CD4-positive, alpha-beta T cell (primary cell): ENCODE measurements at regions not wholly inside any gene's neighbourhood (a gene's known extent, or its start where the extent isn't known, plus 50 kb on each side); places are given as distances from the start of the nearest gene placed in this dataset.
A peak's percentile ranks its signal among the peaks of the same experiment; 100 is the strongest.

Experiments used
- ATAC-seq: fragments of 200-7000 bp; cut with Tn5 transposase; one replicate; pipeline ENCODE4 v1.10.0; 2022; ENCODE audit warnings: mild to moderate bottlenecking; ENCODE audit not compliant: poor library complexity
- CTCF ChIA-PET: fragments of 350-600 bp; sonication (Branson Sonifier 250); formaldehyde crosslinking; loops from one replicate; lab custom pipeline; 2021; ENCODE audit warnings: antibody characterized with exemption, inconsistent platforms; lab: Charles Lee
- POLR2A ChIA-PET: fragments of 350-600 bp; sonication (Branson Sonifier 250); formaldehyde crosslinking; loops from one replicate; lab custom pipeline; 2021; ENCODE audit warnings: antibody characterized with exemption, inconsistent platforms; lab: Charles Lee
- DNase-seq, 14 experiments: peaks; one replicate each; pipeline ENCODE4 v3.0.0-alpha.2; 2013 to 2020; ENCODE audit warnings: mixed read lengths in 2 of 14
- H3K27ac ChIP-seq, 2 donors: one replicate each; pipeline versions ENCODE4 v1.5.1 to v1.7.0; 2013; ENCODE audit warnings: low read length in 2 of 2, low read depth in 1 of 2, mild to moderate bottlenecking in 1 of 2
- H3K27me3 ChIP-seq, 2 experiments: 1 replicate in 1 of 2; 2 replicates in 1 of 2; pipeline versions ENCODE4 v1.6.1 to v1.7.0; 2013; ENCODE audit warnings: low read length in 2 of 2, control low read depth in 1 of 2, mild to moderate bottlenecking in 1 of 2, moderate library complexity in 1 of 2; ENCODE audit not compliant: insufficient read depth in 2 of 2, control insufficient read depth in 1 of 2
- H3K36me3 ChIP-seq: one replicate; pipeline ENCODE4 v1.6.1; 2013; ENCODE audit warnings: low read length, control low read depth; ENCODE audit not compliant: insufficient read depth
- H3K4me1 ChIP-seq: one replicate; pipeline ENCODE4 v1.6.1; 2013; ENCODE audit warnings: low read length, control low read depth; ENCODE audit not compliant: insufficient read depth
- H3K4me3 ChIP-seq: one replicate; pipeline ENCODE4 v1.5.1; 2013; ENCODE audit warnings: mild to moderate bottlenecking, low read length, moderate library complexity
- H3K9me3 ChIP-seq, 2 experiments: 1 replicate in 1 of 2; 2 replicates in 1 of 2; pipeline versions ENCODE4 v1.6.1 to v1.7.0; 2013; ENCODE audit warnings: low read length in 2 of 2, mild to moderate bottlenecking in 2 of 2, control low read depth in 1 of 2, moderate library complexity in 1 of 2; ENCODE audit not compliant: control insufficient read depth in 1 of 2, insufficient read depth in 1 of 2
- H3K27ac Mint-ChIP-seq: one replicate; pipeline ENCODE4 v1.8.0; 2020; ENCODE audit warnings: mixed read lengths
- H3K27me3 Mint-ChIP-seq: one replicate; pipeline ENCODE4 v1.8.0; 2021; ENCODE audit warnings: mixed read lengths
- H3K36me3 Mint-ChIP-seq: one replicate; pipeline ENCODE4 v1.8.0; 2021; ENCODE audit warnings: low read depth, mixed read lengths
- H3K4me1 Mint-ChIP-seq: one replicate; pipeline ENCODE4 v1.8.0; 2021; ENCODE audit warnings: low read depth, mixed read lengths
- H3K4me3 Mint-ChIP-seq: one replicate; pipeline ENCODE4 v1.8.0; 2020; ENCODE audit warnings: mild to moderate bottlenecking, mixed read lengths
- H3K9me3 Mint-ChIP-seq: one replicate; pipeline ENCODE4 v1.8.0; 2020; ENCODE audit warnings: mixed read lengths
- intact Hi-C, 2 experiments: fragments of 100-400 bp; cut with DNase I in 1 of 2; cut with micrococcal nuclease in 1 of 2; formaldehyde crosslinking; loops; one replicate each; pipeline versions ENCODE4 v1.15.1 to v1.9.0; 2023 to 2025; cut with DNase I, micrococcal nuclease
- TF ChIP-seq, protein P1 (sequence below): fragments of 200-600 bp; IDR thresholded peaks from one replicate; pipeline ENCODE4 v1.8.0; 2022; ENCODE audit warnings: antibody characterized with exemption, mild to moderate bottlenecking

GRCh38 chr7:24216576-24217125 lies 67.3 kb upstream of the NPY start:
- Mint-ChIP-seq H3K4me3 (no peak overlapping the region), H3K36me3 (no peaks in the 10 kb centered on the region), H3K4me1 (no peaks in the 10 kb centered on the region), H3K9me3 (no peaks in the 10 kb centered on the region), H3K27me3 (no peaks in the 10 kb centered on the region), H3K27ac (no peak overlapping the region)
- ChIA-PET POLR2A (no interaction called here), CTCF (no interaction called here)
- Histone ChIP-seq H3K27ac (no peak overlapping the region), H3K9me3 (no peaks in the 10 kb centered on the region), H3K36me3 (no peaks in the 10 kb centered on the region), H3K27me3 (no peaks in the 10 kb centered on the region), H3K4me3 (no peak overlapping the region), H3K4me1 (no peaks in the 10 kb centered on the region)
- DNase-seq (no peak), ATAC-seq (no peak)
- intact Hi-C loops = no loop called here
- TF ChIP-seq, protein P1, sequence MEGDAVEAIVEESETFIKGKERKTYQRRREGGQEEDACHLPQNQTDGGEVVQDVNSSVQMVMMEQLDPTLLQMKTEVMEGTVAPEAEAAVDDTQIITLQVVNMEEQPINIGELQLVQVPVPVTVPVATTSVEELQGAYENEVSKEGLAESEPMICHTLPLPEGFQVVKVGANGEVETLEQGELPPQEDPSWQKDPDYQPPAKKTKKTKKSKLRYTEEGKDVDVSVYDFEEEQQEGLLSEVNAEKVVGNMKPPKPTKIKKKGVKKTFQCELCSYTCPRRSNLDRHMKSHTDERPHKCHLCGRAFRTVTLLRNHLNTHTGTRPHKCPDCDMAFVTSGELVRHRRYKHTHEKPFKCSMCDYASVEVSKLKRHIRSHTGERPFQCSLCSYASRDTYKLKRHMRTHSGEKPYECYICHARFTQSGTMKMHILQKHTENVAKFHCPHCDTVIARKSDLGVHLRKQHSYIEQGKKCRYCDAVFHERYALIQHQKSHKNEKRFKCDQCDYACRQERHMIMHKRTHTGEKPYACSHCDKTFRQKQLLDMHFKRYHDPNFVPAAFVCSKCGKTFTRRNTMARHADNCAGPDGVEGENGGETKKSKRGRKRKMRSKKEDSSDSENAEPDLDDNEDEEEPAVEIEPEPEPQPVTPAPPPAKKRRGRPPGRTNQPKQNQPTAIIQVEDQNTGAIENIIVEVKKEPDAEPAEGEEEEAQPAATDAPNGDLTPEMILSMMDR = no peak

- no peaks in the 10 kb centered on the region for H3K36me3 Mint-ChIP-seq
- no peaks in the 10 kb centered on the region for H3K9me3 Mint-ChIP-seq
- no peak for ATAC-seq
- ChIA-PET POLR2A (no interaction called here), CTCF (no interaction called here)
- no peak overlapping the region for H3K27ac Mint-ChIP-seq
- H3K4me1 ChIP-seq = no peaks in the 10 kb centered on the region
- no peak for DNase-seq
- H3K4me1 Mint-ChIP-seq = no peaks in the 10 kb centered on the region
- no peaks in the 10 kb centered on the region for H3K9me3 ChIP-seq
- H3K36me3 ChIP-seq = no peaks in the 10 kb centered on the region
- no peaks in the 10 kb centered on the region for H3K27me3 Mint-ChIP-seq
- H3K4me3 Mint-ChIP-seq = no peak overlapping the region
- H3K27ac ChIP-seq = no peak overlapping the region
- TF ChIP-seq, protein P1 = no peak
- H3K27me3 ChIP-seq = no peaks in the 10 kb centered on the region
- no peak overlapping the region for H3K4me3 ChIP-seq
- intact Hi-C loops = no loop called here
Measured at GRCh38 chr7:24221500-24221899, 62.5 kb upstream of the NPY start.

DNA sequence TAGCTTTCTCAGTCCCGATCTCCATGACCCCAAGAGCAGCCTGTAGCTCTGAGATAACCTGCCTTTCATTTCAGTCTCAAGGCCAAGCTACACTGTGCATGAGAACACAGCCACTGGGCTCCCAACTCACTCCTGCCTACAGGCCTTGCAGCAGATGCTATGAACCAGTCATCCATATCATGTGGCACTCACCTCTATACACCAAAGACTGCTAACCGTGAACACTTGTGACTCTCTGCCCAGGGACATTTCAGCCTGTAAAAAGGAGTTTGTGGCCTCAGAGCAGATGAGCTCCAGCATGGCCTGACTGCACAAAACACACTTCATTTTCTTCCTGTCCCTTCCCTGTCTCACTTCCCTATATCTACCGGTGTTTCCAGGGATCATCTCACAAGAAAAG lies 56.9 kb upstream of the NPY start:
- H3K27me3 ChIP-seq = no peaks in the 10 kb centered on the region
- ATAC-seq (peak; percentile 21), DNase-seq (peak in 2 of 14 experiments; percentile 9 to 10)
- peaks cover 22% of the 10 kb centered on the region for H3K4me1 Mint-ChIP-seq
- no peak overlapping the region for H3K27ac ChIP-seq
- H3K36me3 Mint-ChIP-seq = no peaks in the 10 kb centered on the region
- H3K4me3 ChIP-seq = no peak overlapping the region
- no peaks in the 10 kb centered on the region for H3K9me3 ChIP-seq
- ChIA-PET POLR2A (interaction anchor here (1.0 kb wide), 1 partner anchor 27 kb away, joined by 4 read pairs; no protein-coding TSS in a partner anchor), CTCF (no interaction called here)
- TF ChIP-seq, protein P1 = no peak
- no peaks in the 10 kb centered on the region for H3K27me3 Mint-ChIP-seq
- intact Hi-C loops = no loop called here
- H3K4me3 Mint-ChIP-seq = no peak overlapping the region
- H3K9me3 Mint-ChIP-seq = no peaks in the 10 kb centered on the region
- H3K27ac Mint-ChIP-seq = peak overlapping the region; percentile 19
- H3K4me1 ChIP-seq = peaks cover 21% of the 10 kb centered on the region
- no peaks in the 10 kb centered on the region for H3K36me3 ChIP-seq
